H9 (cell line): ENCODE measurements at regions not wholly inside any gene's neighbourhood (a gene's known extent, or its start where the extent isn't known, plus 50 kb on each side); places are given as distances from the start of the nearest gene placed in this dataset.

Source experiments
- DNase-seq: peaks from one replicate; pipeline ENCODE4 v3.0.0-alpha.2; 2017
- H2AFZ ChIP-seq: one replicate; pipeline ENCODE4 v1.6.1; 2013; ENCODE audit warnings: mild to moderate bottlenecking, low read length, control low read depth, moderate library complexity
- H2AK5ac ChIP-seq: 2 replicates; pipeline ENCODE4 v1.6.1; 2013; ENCODE audit warnings: low read length, control low read depth, mixed read lengths; ENCODE audit not compliant: insufficient read length
- H2BK120ac ChIP-seq: one replicate; pipeline ENCODE4 v1.6.1; 2013; ENCODE audit warnings: low read depth, mild to moderate bottlenecking, low read length, control low read depth, inconsistent platforms; ENCODE audit not compliant: poor library complexity, severe bottlenecking
- H2BK12ac ChIP-seq: 2 replicates; pipeline ENCODE4 v1.6.1; 2013; ENCODE audit warnings: low read length, control low read depth, mixed read lengths, low read depth; ENCODE audit not compliant: insufficient read length
- H2BK15ac ChIP-seq: 2 replicates; pipeline ENCODE4 v1.6.1; 2013; ENCODE audit warnings: low read depth, low read length, control low read depth
- H2BK20ac ChIP-seq: one replicate; pipeline ENCODE4 v1.6.1; 2013; ENCODE audit warnings: low read depth, mild to moderate bottlenecking, low read length, control low read depth, inconsistent platforms; ENCODE audit not compliant: poor library complexity, severe bottlenecking
- H2BK5ac ChIP-seq: 2 replicates; pipeline ENCODE4 v1.6.1; 2013; ENCODE audit warnings: low read length, control low read depth, mixed read lengths; ENCODE audit not compliant: insufficient read length
- H3K14ac ChIP-seq: 2 replicates; pipeline ENCODE4 v1.6.1; 2013; ENCODE audit warnings: low read length, control low read depth; ENCODE audit not compliant: insufficient read depth
- H3K18ac ChIP-seq: 2 replicates; pipeline ENCODE4 v1.6.1; 2013; ENCODE audit warnings: low read depth, mild to moderate bottlenecking, mixed read lengths, low read length, control low read depth; ENCODE audit not compliant: insufficient read length
- H3K23ac ChIP-seq: 2 replicates; pipeline ENCODE4 v1.6.1; 2013; ENCODE audit warnings: low read length, control low read depth, mixed read lengths, low read depth; ENCODE audit not compliant: insufficient read length
- H3K23me2 ChIP-seq: 2 replicates; pipeline ENCODE4 v1.6.1; 2013; ENCODE audit warnings: low read depth, mild to moderate bottlenecking, mixed read lengths, low read length, control low read depth; ENCODE audit not compliant: insufficient read length, poor library complexity, severe bottlenecking
- H3K27ac ChIP-seq: 2 replicates; pipeline ENCODE4 v1.5.1; 2013; ENCODE audit warnings: low read length, control low read depth, mixed read lengths, low read depth; ENCODE audit not compliant: insufficient read length
- H3K27me3 ChIP-seq: 2 replicates; pipeline ENCODE4 v1.6.1; 2013; ENCODE audit warnings: low read length, control low read depth, inconsistent platforms; ENCODE audit not compliant: insufficient read depth
- H3K4ac ChIP-seq: 2 replicates; pipeline ENCODE4 v1.6.1; 2013; ENCODE audit warnings: low read depth, mild to moderate bottlenecking, control low read depth, inconsistent platforms, low read length, moderate library complexity
- H3K4me1 ChIP-seq: 2 replicates; pipeline ENCODE4 v1.6.1; 2013; ENCODE audit warnings: low read length, control low read depth, inconsistent platforms; ENCODE audit not compliant: insufficient read depth
- H3K4me2 ChIP-seq: 2 replicates; pipeline ENCODE4 v1.6.1; 2013; ENCODE audit warnings: low read length, control low read depth, mixed read lengths; ENCODE audit not compliant: insufficient read length, insufficient read depth
- H3K56ac ChIP-seq: 2 replicates; pipeline ENCODE4 v1.6.1; 2013; ENCODE audit warnings: low read depth, mild to moderate bottlenecking, mixed read lengths, low read length, control low read depth; ENCODE audit not compliant: insufficient read length
- H3K79me1 ChIP-seq: 2 replicates; pipeline ENCODE4 v1.6.1; 2013; ENCODE audit warnings: low read depth, mild to moderate bottlenecking, moderate library complexity, low read length, control low read depth, inconsistent platforms; ENCODE audit not compliant: insufficient read depth, poor library complexity, severe bottlenecking
- H3K79me2 ChIP-seq: 2 replicates; pipeline ENCODE4 v1.6.1; 2013; ENCODE audit warnings: low read length, control low read depth, inconsistent platforms; ENCODE audit not compliant: insufficient read depth
- H3K9ac ChIP-seq: 2 replicates; pipeline ENCODE4 v1.6.1; 2013; ENCODE audit warnings: low read length, control low read depth, mixed read lengths; ENCODE audit not compliant: insufficient read length; ENCODE audit errors: extremely low read depth
- H3K9me3 ChIP-seq: one replicate; pipeline ENCODE4 v1.6.1; 2013; ENCODE audit warnings: low read depth, low read length, inconsistent platforms; ENCODE audit not compliant: control insufficient read depth
- H3T11ph ChIP-seq: one replicate; pipeline ENCODE4 v1.6.1; 2013; ENCODE audit warnings: mild to moderate bottlenecking, low read length, control low read depth, inconsistent platforms
- H4K20me1 ChIP-seq: one replicate; pipeline ENCODE4 v1.6.1; 2013; ENCODE audit not compliant: control insufficient read depth, insufficient read length, insufficient read depth
- H4K5ac ChIP-seq: 2 replicates; pipeline ENCODE4 v1.6.1; 2013; ENCODE audit warnings: low read depth, mild to moderate bottlenecking, mixed read lengths, low read length, control low read depth; ENCODE audit not compliant: insufficient read length
- H4K8ac ChIP-seq: replicated peaks from 2 replicates; pipeline ENCODE4 v1.6.1; 2013; ENCODE audit warnings: low read length, control low read depth, mixed read lengths, low read depth; ENCODE audit not compliant: insufficient read length
- H4K91ac ChIP-seq: 2 replicates; pipeline ENCODE4 v1.6.1; 2013; ENCODE audit warnings: low read depth, mild to moderate bottlenecking, moderate library complexity, mixed read lengths, low read length, control low read depth; ENCODE audit not compliant: insufficient read length
- H3K27ac Mint-ChIP-seq, 3 experiments: 2 replicates in 2 of 3; 3 replicates in 1 of 3; pipeline ENCODE4 v1.8.0; 2020 to 2021; ENCODE audit warnings: mixed read lengths in 3 of 3, mild to moderate bottlenecking in 1 of 3, moderate library complexity in 1 of 3
- H3K27me3 Mint-ChIP-seq: 2 replicates; pipeline ENCODE4 v1.8.0; 2021; ENCODE audit warnings: low read depth, mild to moderate bottlenecking, moderate library complexity, mixed read lengths
- H3K36me3 Mint-ChIP-seq, 3 experiments: 2 replicates in 2 of 3; 3 replicates in 1 of 3; pipeline ENCODE4 v1.8.0; 2020 to 2021; ENCODE audit warnings: low read depth in 3 of 3, mixed read lengths in 3 of 3; ENCODE audit not compliant: insufficient read depth in 1 of 3
- H3K4me1 Mint-ChIP-seq, 2 experiments: 2 replicates each; pipeline ENCODE4 v1.8.0; 2020; ENCODE audit warnings: mixed read lengths in 2 of 2
- H3K4me3 Mint-ChIP-seq, 2 experiments: 2 replicates in 1 of 2; 3 replicates in 1 of 2; pipeline ENCODE4 v1.8.0; 2020 to 2021; ENCODE audit warnings: mild to moderate bottlenecking in 2 of 2, mixed read lengths in 2 of 2, moderate library complexity in 1 of 2
- H3K9me3 Mint-ChIP-seq, 2 experiments: 2 replicates in 1 of 2; 3 replicates in 1 of 2; pipeline ENCODE4 v1.8.0; 2020; ENCODE audit warnings: mild to moderate bottlenecking in 2 of 2, mixed read lengths in 2 of 2, moderate library complexity in 1 of 2
- CTCF ChIP-seq: fragments of 200-600 bp; sonication (generic); conservative IDR thresholded peaks from 3 replicates; pipeline ENCODE4 v1.8.0; 2021; ENCODE audit warnings: antibody characterized with exemption, mild to moderate bottlenecking
- WGBS: extraction: QIAGEN DNeasy Blood & Tissue Kit; methylation state at CpG from one replicate; pipeline ENCODE4 v1.1.7; 2013; ENCODE audit warnings: missing lambda C conversion rate, low lambda C conversion rate, mixed read lengths; ENCODE audit not compliant: insufficient read length; ENCODE audit errors: extremely low coverage; 5-methylcytosine and 5-hydroxymethylcytosine counted together

- H3K4me1 Mint-ChIP-seq = peaks cover 8 to 11% of the 10 kb centered on the region in 2 experiments; a peak in 3 of 4 replicates
- no peak overlapping the region for H3K56ac ChIP-seq
These were observed 93.0 kb upstream of the IGSF10 start for GRCh38 chr3:151553888-151554287.

More at GRCh38 chr3:151553888-151554287, 93.0 kb upstream of the IGSF10 start:
- H3K14ac ChIP-seq = no peak overlapping the region
- no peak overlapping the region for H2BK120ac ChIP-seq
- H3K18ac ChIP-seq = no peak overlapping the region
- H2AFZ ChIP-seq = no peak overlapping the region
- no peak overlapping the region for H3K4ac ChIP-seq
- H2BK15ac ChIP-seq = no peak overlapping the region
- no peaks in the 10 kb centered on the region for H3K23me2 ChIP-seq
- no peak overlapping the region for H3K4me2 ChIP-seq
- H2BK20ac ChIP-seq = no peak overlapping the region
- no peaks in the 10 kb centered on the region for H3K9me3 ChIP-seq
- no peak overlapping the region for H3K27ac ChIP-seq
- H2AK5ac ChIP-seq = no peak overlapping the region
- H4K5ac ChIP-seq = no peak overlapping the region
- no peak overlapping the region for H3K27ac Mint-ChIP-seq
- H3K23ac ChIP-seq = no peak overlapping the region
- H3K4me3 Mint-ChIP-seq = no peak overlapping the region
- H3K36me3 Mint-ChIP-seq = no peaks in the 10 kb centered on the region; a peak in 1 of 7 replicates
- no peak overlapping the region for H2BK12ac ChIP-seq
- H3K9ac ChIP-seq = no peak overlapping the region
- no peaks in the 10 kb centered on the region for H3K9me3 Mint-ChIP-seq
- no peaks in the 10 kb centered on the region for H3K79me1 ChIP-seq
- H3K27me3 Mint-ChIP-seq = no peaks in the 10 kb centered on the region
- no peaks in the 10 kb centered on the region for H3K4me1 ChIP-seq
- no peak for TF ChIP-seq CTCF
- no peak overlapping the region for H3T11ph ChIP-seq
- no peaks in the 10 kb centered on the region for H3K79me2 ChIP-seq
- WGBS = no CpG with 5 or more reads among the region's 3 CpGs
- H2BK5ac ChIP-seq = no peak overlapping the region
- H4K91ac ChIP-seq = no peak overlapping the region
- no peaks in the 10 kb centered on the region for H4K20me1 ChIP-seq
- no peak overlapping the region for H4K8ac ChIP-seq
- no peaks in the 10 kb centered on the region for H3K27me3 ChIP-seq
- no peak for DNase-seq
